Smooth muscle cell (in vitro differentiated cells): ENCODE measurements at regions not wholly inside any gene's neighbourhood (a gene's known extent, or its start where the extent isn't known, plus 50 kb on each side); places are given as distances from the start of the nearest gene placed in this dataset.

Source experiments
- DNase-seq: peaks from one replicate; lab custom pipeline; 2025; ENCODE audit not compliant: unreplicated experiment; lab: John Stamatoyannopoulos, UW
- H2AFZ ChIP-seq: fragments of 200-600 bp; sonication (generic); 2 replicates; pipeline ENCODE4 v1.6.0; 2016; ENCODE audit warnings: antibody characterized with exemption, low read depth, mild to moderate bottlenecking
- H3F3A ChIP-seq: fragments of 200-600 bp; sonication (generic); 2 replicates; pipeline ENCODE4 v1.6.0; 2017; ENCODE audit warnings: antibody characterized with exemption, low read depth
- H3K27ac ChIP-seq: fragments of 200-600 bp; sonication (generic); 2 replicates; pipeline ENCODE4 v1.5.1; 2016; ENCODE audit warnings: low read depth, mild to moderate bottlenecking
- H3K27me3 ChIP-seq: fragments of 200-600 bp; sonication (generic); 2 replicates; pipeline ENCODE4 v1.6.1; 2016; ENCODE audit warnings: low read depth, mild to moderate bottlenecking
- H3K36me3 ChIP-seq: fragments of 200-600 bp; sonication (generic); 2 replicates; pipeline ENCODE4 v1.5.1; 2016; ENCODE audit warnings: low read depth
- H3K4me1 ChIP-seq: fragments of 200-600 bp; sonication (generic); 2 replicates; pipeline ENCODE4 v1.5.1; 2016; ENCODE audit warnings: low read depth
- H3K4me2 ChIP-seq: fragments of 200-600 bp; sonication (generic); 2 replicates; pipeline ENCODE4 v1.6.0; 2016; ENCODE audit warnings: mild to moderate bottlenecking
- H3K4me3 ChIP-seq: fragments of 200-600 bp; sonication (generic); 2 replicates; pipeline ENCODE4 v1.5.1; 2016; ENCODE audit warnings: mild to moderate bottlenecking
- H3K79me2 ChIP-seq: fragments of 200-600 bp; sonication (generic); 2 replicates; pipeline ENCODE4 v1.6.0; 2016; ENCODE audit warnings: low read depth, mild to moderate bottlenecking
- H3K9ac ChIP-seq: fragments of 200-600 bp; sonication (generic); 2 replicates; pipeline ENCODE4 v1.6.0; 2016; ENCODE audit warnings: low read depth
- H3K9me3 ChIP-seq: fragments of 200-600 bp; sonication (generic); replicated peaks from 2 replicates; pipeline ENCODE4 v1.5.1; 2016; ENCODE audit warnings: low read depth
- H4K20me1 ChIP-seq: fragments of 200-600 bp; sonication (generic); 2 replicates; pipeline ENCODE4 v1.6.0; 2016; ENCODE audit warnings: low read depth
- CTCF ChIP-seq: fragments of 200-600 bp; sonication (generic); IDR thresholded peaks from 2 replicates; pipeline ENCODE4 v1.5.1; 2017; ENCODE audit warnings: borderline replicate concordance, mild to moderate bottlenecking, antibody characterized with exemption; ENCODE audit not compliant: insufficient read depth, poor library complexity, severe bottlenecking
- WGBS: methylation state at CpG from one replicate; pipeline ENCODE4 v1.1.7; 2016; ENCODE audit warnings: low lambda C conversion rate; 5-methylcytosine and 5-hydroxymethylcytosine counted together

- H3K4me3 ChIP-seq, result no peak overlapping the region
- no peak overlapping the region for H3K27ac ChIP-seq
- DNase-seq, result no peak
- no peaks in the 10 kb centered on the region for H4K20me1 ChIP-seq
- no peaks in the 10 kb centered on the region for H3K36me3 ChIP-seq
- H3K27me3 ChIP-seq, result no peaks in the 10 kb centered on the region
- H3K9me3 ChIP-seq, result no peaks in the 10 kb centered on the region
- H3K79me2 ChIP-seq, result no peaks in the 10 kb centered on the region
- H3K4me2 ChIP-seq, result no peak overlapping the region
- no peak overlapping the region for H3K9ac ChIP-seq
- no peak for TF ChIP-seq CTCF
- 100% methylated on average over 3 of the region's 3 CpGs for WGBS
- H2AFZ ChIP-seq, result no peak overlapping the region
- peaks cover 14% of the 10 kb centered on the region for H3F3A ChIP-seq
- peaks cover 22% of the 10 kb centered on the region for H3K4me1 ChIP-seq
These were observed 491.9 kb upstream of the PROK2 start for GRCh38 chr3:72276806-72277205.

GRCh38 chr3:72275331-72275751, 490.4 kb upstream of the PROK2 start:
- no peak overlapping the region for H3K4me3 ChIP-seq
- H2AFZ ChIP-seq, result no peak overlapping the region
- DNase-seq, result no peak
- WGBS, result 83% methylated on average over 7 of the region's 7 CpGs
- no peaks in the 10 kb centered on the region for H3K36me3 ChIP-seq
- no peaks in the 10 kb centered on the region for H3K9me3 ChIP-seq
- no peaks in the 10 kb centered on the region for H4K20me1 ChIP-seq
- H3K27ac ChIP-seq, result peak overlapping the region; percentile 77
- TF ChIP-seq CTCF, result no peak
- H3K27me3 ChIP-seq, result no peaks in the 10 kb centered on the region
- H3K79me2 ChIP-seq, result no peaks in the 10 kb centered on the region
- peaks cover 14% of the 10 kb centered on the region for H3F3A ChIP-seq
- peak overlapping the region; percentile 79 for H3K4me2 ChIP-seq
- no peak overlapping the region for H3K9ac ChIP-seq
- H3K4me1 ChIP-seq, result peaks cover 22% of the 10 kb centered on the region

GRCh38 chr3:72274493-72275330, 489.8 kb upstream of the PROK2 start:
- TF ChIP-seq CTCF, result no peak
- H4K20me1 ChIP-seq, result no peaks in the 10 kb centered on the region
- no peaks in the 10 kb centered on the region for H3K36me3 ChIP-seq
- H3K9ac ChIP-seq, result peak overlapping the region; percentile 1
- no peaks in the 10 kb centered on the region for H3K27me3 ChIP-seq
- peaks cover 23% of the 10 kb centered on the region for H3K4me1 ChIP-seq
- peak overlapping the region; percentile 15 for H3K4me3 ChIP-seq
- H3K4me2 ChIP-seq, result peak overlapping the region; percentile 79
- no peak for DNase-seq
- no peaks in the 10 kb centered on the region for H3K79me2 ChIP-seq
- no peaks in the 10 kb centered on the region for H3K9me3 ChIP-seq
- peaks cover 16% of the 10 kb centered on the region for H3F3A ChIP-seq
- H3K27ac ChIP-seq, result peak overlapping the region; percentile 77
- peak overlapping the region; percentile 41 for H2AFZ ChIP-seq
- WGBS, result 26% methylated on average over 12 of the region's 12 CpGs

GRCh38 chr3:72273615-72274014, 488.7 kb upstream of the PROK2 start:
- H3F3A ChIP-seq, result peaks cover 27% of the 10 kb centered on the region
- no peak overlapping the region for H3K4me3 ChIP-seq
- peak overlapping the region; percentile 77 for H3K27ac ChIP-seq
- peaks cover 26% of the 10 kb centered on the region for H3K4me1 ChIP-seq
- H4K20me1 ChIP-seq, result no peaks in the 10 kb centered on the region
- H3K27me3 ChIP-seq, result no peaks in the 10 kb centered on the region
- no peaks in the 10 kb centered on the region for H3K36me3 ChIP-seq
- H3K4me2 ChIP-seq, result peak overlapping the region; percentile 79
- 11% methylated on average over 6 of the region's 6 CpGs for WGBS
- peak overlapping the region; percentile 32 for H3K9ac ChIP-seq
- no peak for TF ChIP-seq CTCF
- H3K9me3 ChIP-seq, result no peaks in the 10 kb centered on the region
- no peak overlapping the region for H2AFZ ChIP-seq
- DNase-seq, result no peak
- no peaks in the 10 kb centered on the region for H3K79me2 ChIP-seq
